IMR-90 (cell line): ENCODE measurements at regions not wholly inside any gene's neighbourhood (a gene's known extent, or its start where the extent isn't known, plus 50 kb on each side); places are given as distances from the start of the nearest gene placed in this dataset.

Experiments
- ATAC-seq: fragments of 200-7000 bp; cut with Tn5 transposase; 2 replicates; pipeline ENCODE4 v1.9.1; 2020; ENCODE audit warnings: low read depth, mild to moderate bottlenecking, moderate library complexity
- BruUV-seq: library from RNA; stranded (reverse); fragments of 400-500 nt; replicated peaks from 2 replicates; lab custom pipeline; 2021; lab: Mats Ljungman, UMichigan
- CTCF ChIA-PET: fragments of 300-600 bp; formaldehyde crosslinking; extraction: SDS; loops from one replicate; lab custom pipeline; 2021; ENCODE audit warnings: antibody characterized with exemption; lab: Yijun Ruan, JAX
- POLR2A ChIA-PET: fragments of 300-600 bp; sonication (Branson Sonifier 250); formaldehyde crosslinking; loops from one replicate; lab custom pipeline; 2022; ENCODE audit warnings: antibody characterized with exemption; ENCODE audit not compliant: unreplicated experiment; lab: Charles Lee
- DNase-seq: peaks from one replicate; pipeline ENCODE4 v3.0.0; 2013
- H2AFZ ChIP-seq: replicated peaks from 2 replicates; pipeline ENCODE3; 2013; ENCODE audit warnings: low read length, mild to moderate bottlenecking; ENCODE audit not compliant: poor library complexity
- H2AK5ac ChIP-seq: 2 replicates; pipeline ENCODE4 v1.6.1; 2013; ENCODE audit warnings: low read depth, low read length, inconsistent platforms
- H2AK9ac ChIP-seq: replicated peaks from 2 replicates; pipeline ENCODE3; 2013; ENCODE audit warnings: mild to moderate bottlenecking, low read depth, low read length, moderate library complexity; ENCODE audit not compliant: poor library complexity
- H2BK120ac ChIP-seq: 2 replicates; pipeline ENCODE4 v1.6.1; 2013; ENCODE audit warnings: low read depth, low read length, inconsistent platforms
- H2BK15ac ChIP-seq: 3 replicates; pipeline ENCODE4 v1.6.1; 2013; ENCODE audit warnings: low read depth, low read length, inconsistent platforms
- H2BK20ac ChIP-seq: 2 replicates; pipeline ENCODE4 v1.6.1; 2013; ENCODE audit warnings: low read depth, mild to moderate bottlenecking, inconsistent platforms, low read length, moderate library complexity
- H2BK5ac ChIP-seq: 2 replicates; pipeline ENCODE4 v1.6.1; 2013; ENCODE audit warnings: mild to moderate bottlenecking, low read depth, low read length, inconsistent platforms; ENCODE audit not compliant: poor library complexity, severe bottlenecking
- H3K14ac ChIP-seq: replicated peaks from 2 replicates; pipeline ENCODE4 v1.6.1; 2013; ENCODE audit warnings: low read depth, low read length, inconsistent platforms
- H3K18ac ChIP-seq: 2 replicates; pipeline ENCODE4 v1.6.1; 2013; ENCODE audit warnings: low read depth, low read length, control low read depth
- H3K23ac ChIP-seq: 2 replicates; pipeline ENCODE4 v1.6.1; 2013; ENCODE audit warnings: low read depth, low read length, inconsistent platforms
- H3K27ac ChIP-seq: 2 replicates; pipeline ENCODE4 v1.5.1; 2013; ENCODE audit warnings: mild to moderate bottlenecking, control low read depth, low read length; ENCODE audit not compliant: insufficient read depth
- H3K27me3 ChIP-seq: 2 replicates; pipeline ENCODE4 v1.6.1; 2013; ENCODE audit warnings: low read length; ENCODE audit not compliant: control insufficient read depth, insufficient read depth
- H3K36me3 ChIP-seq: 2 replicates; pipeline ENCODE4 v1.6.1; 2013; ENCODE audit warnings: low read length, mixed read lengths; ENCODE audit not compliant: control insufficient read depth, insufficient read depth
- H3K4ac ChIP-seq: 2 replicates; pipeline ENCODE4 v1.6.1; 2013; ENCODE audit warnings: low read depth, low read length, inconsistent platforms
- H3K4me1 ChIP-seq: 2 replicates; pipeline ENCODE4 v1.6.1; 2013; ENCODE audit warnings: low read length, mixed read lengths; ENCODE audit not compliant: control insufficient read depth, insufficient read depth
- H3K4me2 ChIP-seq: 2 replicates; pipeline ENCODE4 v1.6.1; 2013; ENCODE audit warnings: low read depth, mild to moderate bottlenecking, control low read depth, low read length, moderate library complexity
- H3K4me3 ChIP-seq: 2 replicates; pipeline ENCODE4 v1.5.1; 2013; ENCODE audit warnings: low read depth, mild to moderate bottlenecking, control low read depth, low read length, moderate library complexity; ENCODE audit not compliant: insufficient read depth
- H3K56ac ChIP-seq: 2 replicates; pipeline ENCODE4 v1.6.1; 2013; ENCODE audit warnings: low read length, inconsistent platforms; ENCODE audit not compliant: insufficient read depth; ENCODE audit errors: extremely low read depth
- H3K79me1 ChIP-seq, 2 experiments: 2 replicates each; pipeline ENCODE4 v1.6.1; 2013; ENCODE audit warnings: low read length in 2 of 2, inconsistent platforms in 1 of 2, low read depth in 1 of 2
- H3K9ac ChIP-seq: 2 replicates; pipeline ENCODE4 v1.6.1; 2013; ENCODE audit warnings: low read depth, low read length, control low read depth
- H3K9me1 ChIP-seq: 2 replicates; pipeline ENCODE4 v1.6.1; 2013; ENCODE audit warnings: low read length, inconsistent platforms; ENCODE audit not compliant: insufficient read depth
- H3K9me3 ChIP-seq: 2 replicates; pipeline ENCODE4 v1.6.1; 2013; ENCODE audit warnings: low read length; ENCODE audit not compliant: control insufficient read depth, insufficient read depth
- H4K20me1 ChIP-seq: 2 replicates; pipeline ENCODE4 v1.6.1; 2013; ENCODE audit warnings: low read length, inconsistent platforms; ENCODE audit not compliant: insufficient read depth
- H4K5ac ChIP-seq: 2 replicates; pipeline ENCODE4 v1.6.1; 2013; ENCODE audit warnings: mild to moderate bottlenecking, low read depth, low read length, control low read depth
- H4K8ac ChIP-seq, 2 experiments: 2 replicates each; pipeline ENCODE4 v1.6.1; 2013; ENCODE audit warnings: low read depth in 2 of 2, low read length in 2 of 2, control low read depth in 1 of 2, inconsistent platforms in 1 of 2
- H4K91ac ChIP-seq: 2 replicates; pipeline ENCODE4 v1.6.1; 2013; ENCODE audit warnings: low read depth, low read length, inconsistent platforms; ENCODE audit not compliant: insufficient read depth
- BHLHE40 ChIP-seq: fragments of 150-350 bp; IDR thresholded peaks from 2 replicates; pipeline ENCODE4 v1.6.1; 2016; ENCODE audit warnings: mild to moderate bottlenecking, low read depth, low read length
- CEBPB ChIP-seq: IDR thresholded peaks from 2 replicates; pipeline ENCODE4 v1.6.1; 2012; ENCODE audit warnings: low read depth, low read length, improper control_type of control experiment
- CHD1 ChIP-seq: IDR thresholded peaks from 2 replicates; pipeline ENCODE4 v1.6.1; 2012; ENCODE audit warnings: low read depth, low read length, improper control_type of control experiment
- FOS ChIP-seq: fragments of 150-350 bp; IDR thresholded peaks from 2 replicates; pipeline ENCODE4 v1.6.1; 2016; ENCODE audit warnings: low read depth, low read length
- MAFK ChIP-seq: IDR thresholded peaks from 2 replicates; pipeline ENCODE4 v1.6.1; 2012; ENCODE audit warnings: low read depth, low read length, improper control_type of control experiment
- MAZ ChIP-seq: IDR thresholded peaks from 2 replicates; pipeline ENCODE4 v1.6.1; 2012; ENCODE audit warnings: low read depth, mild to moderate bottlenecking, low read length, improper control_type of control experiment, moderate library complexity, borderline replicate concordance
- MXI1 ChIP-seq: IDR thresholded peaks from 2 replicates; pipeline ENCODE4 v1.6.1; 2012; ENCODE audit warnings: low read depth, mild to moderate bottlenecking, low read length, moderate library complexity, borderline replicate concordance
- NFE2L2 ChIP-seq: fragments of 150-350 bp; IDR thresholded peaks from 2 replicates; pipeline ENCODE4 v1.6.1; 2016; ENCODE audit warnings: low read depth, mild to moderate bottlenecking, low read length
- POLR2A ChIP-seq: IDR thresholded peaks from 2 replicates; pipeline ENCODE4 v1.6.1; 2012; ENCODE audit warnings: mild to moderate bottlenecking, low read depth, low read length
- RAD21 ChIP-seq: IDR thresholded peaks from 2 replicates; pipeline ENCODE4 v1.6.1; 2012; ENCODE audit warnings: low read length, improper control_type of control experiment
- RCOR1 ChIP-seq: IDR thresholded peaks from 2 replicates; pipeline ENCODE4 v1.6.1; 2012; ENCODE audit warnings: mild to moderate bottlenecking, low read length, improper control_type of control experiment; ENCODE audit not compliant: insufficient replicate concordance
- RFX5 ChIP-seq: IDR thresholded peaks from 2 replicates; pipeline ENCODE4 v1.8.0; 2012; ENCODE audit warnings: low read depth, mild to moderate bottlenecking, low read length, moderate library complexity
- SMC3 ChIP-seq: fragments of 150-350 bp; IDR thresholded peaks from 2 replicates; pipeline ENCODE4 v1.6.1; 2016; ENCODE audit warnings: low read depth, mild to moderate bottlenecking, antibody characterized with exemption, low read length, moderate library complexity
- WGBS, 2 experiments: methylation state at CpG; one replicate each; pipeline versions ENCODE4 v1.1.5 to v1.1.7; 2013; ENCODE audit warnings: missing lambda C conversion rate in 2 of 2; ENCODE audit not compliant: insufficient read length in 1 of 2; ENCODE audit errors: extremely low coverage in 2 of 2; 5-methylcytosine and 5-hydroxymethylcytosine counted together
- dilution Hi-C: fragments of 300-500 bp; cut with HindIII; formaldehyde crosslinking; loops from one replicate; pipeline ENCODE4 v1.14.3; 2018; ENCODE audit warnings: low sequenced_read_pairs; ENCODE audit not compliant: unreplicated experiment
- in situ Hi-C: fragments of 300-500 bp; cut with MboI; formaldehyde crosslinking; loops from 3 replicates; pipeline ENCODE4 v1.14.3; 2019; ENCODE audit warnings: low sequenced_read_pairs, inconsistent platforms, mixed read lengths
- intact Hi-C: fragments of 100-400 bp; cut with micrococcal nuclease; formaldehyde crosslinking; loops from 2 replicates; pipeline ENCODE4 v1.10.0; 2022
- TF ChIP-seq, protein P1 (sequence below): fragments of 150-350 bp; IDR thresholded peaks from 2 replicates; pipeline ENCODE4 v1.6.1; 2017; ENCODE audit warnings: mild to moderate bottlenecking, antibody characterized with exemption, low read length, low read depth
- TF ChIP-seq, protein P2 (sequence below): conservative IDR thresholded peaks from 2 replicates; pipeline ENCODE4 v1.5.1; 2012; ENCODE audit warnings: mild to moderate bottlenecking, low read depth, low read length, improper control_type of control experiment
- TF ChIP-seq, protein P3 (sequence below): fragments of 150-350 bp; IDR thresholded peaks from 2 replicates; pipeline ENCODE4 v1.6.1; 2016; ENCODE audit warnings: low read depth, mild to moderate bottlenecking, low read length, moderate library complexity, borderline replicate concordance

DNA sequence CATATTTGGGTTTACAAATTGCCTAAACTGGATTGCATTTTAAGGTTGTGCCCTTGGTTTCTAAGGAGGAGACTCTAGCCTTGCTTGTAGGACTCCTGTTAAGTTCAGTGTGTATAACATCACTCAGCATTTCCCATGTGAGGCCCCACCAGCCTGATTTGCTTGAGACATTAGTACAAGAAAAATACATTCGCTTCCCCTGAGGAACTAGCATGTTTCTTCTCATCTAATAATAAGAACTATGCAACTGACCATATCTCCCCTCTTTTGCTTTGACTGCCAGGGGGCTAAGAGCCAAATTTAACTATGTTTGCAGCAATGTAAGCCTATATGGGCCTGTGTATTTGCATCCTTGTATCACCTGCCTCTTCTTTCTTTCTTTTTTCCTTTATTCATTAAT lies 737.9 kb downstream of the INHBA start:
- no peak overlapping the region for H3K14ac ChIP-seq
- dilution Hi-C loops (no loop called here), in situ Hi-C loops (no loop called here), intact Hi-C loops (no loop called here)
- H3K56ac ChIP-seq, result no peak overlapping the region
- H4K8ac ChIP-seq, result no peak overlapping the region
- H2BK5ac ChIP-seq, result no peak overlapping the region
- no peak overlapping the region for H3K4ac ChIP-seq
- H2BK20ac ChIP-seq, result no peak overlapping the region
- no peak overlapping the region for H2AK9ac ChIP-seq
- BruUV-seq, result no TSS peak
- H4K20me1 ChIP-seq, result no peaks in the 10 kb centered on the region
- no peak overlapping the region for H3K23ac ChIP-seq
- ChIA-PET POLR2A (no interaction called here), CTCF (no interaction called here)
- WGBS, 2 experiments, result no CpG with 5 or more reads among the region's 1 CpG
- no peak overlapping the region for H3K4me3 ChIP-seq
- H4K5ac ChIP-seq, result no peak overlapping the region
- H3K9ac ChIP-seq, result no peak overlapping the region
- H2AFZ ChIP-seq, result no peak overlapping the region
- TF ChIP-seq POLR2A, result no peak
- TF ChIP-seq, protein P1, sequence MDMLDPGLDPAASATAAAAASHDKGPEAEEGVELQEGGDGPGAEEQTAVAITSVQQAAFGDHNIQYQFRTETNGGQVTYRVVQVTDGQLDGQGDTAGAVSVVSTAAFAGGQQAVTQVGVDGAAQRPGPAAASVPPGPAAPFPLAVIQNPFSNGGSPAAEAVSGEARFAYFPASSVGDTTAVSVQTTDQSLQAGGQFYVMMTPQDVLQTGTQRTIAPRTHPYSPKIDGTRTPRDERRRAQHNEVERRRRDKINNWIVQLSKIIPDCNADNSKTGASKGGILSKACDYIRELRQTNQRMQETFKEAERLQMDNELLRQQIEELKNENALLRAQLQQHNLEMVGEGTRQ, result no peak
- no peak for TF ChIP-seq CHD1
- no peak for TF ChIP-seq RCOR1
- no peak for TF ChIP-seq RFX5
- no peak for TF ChIP-seq MAFK
- TF ChIP-seq, protein P2, sequence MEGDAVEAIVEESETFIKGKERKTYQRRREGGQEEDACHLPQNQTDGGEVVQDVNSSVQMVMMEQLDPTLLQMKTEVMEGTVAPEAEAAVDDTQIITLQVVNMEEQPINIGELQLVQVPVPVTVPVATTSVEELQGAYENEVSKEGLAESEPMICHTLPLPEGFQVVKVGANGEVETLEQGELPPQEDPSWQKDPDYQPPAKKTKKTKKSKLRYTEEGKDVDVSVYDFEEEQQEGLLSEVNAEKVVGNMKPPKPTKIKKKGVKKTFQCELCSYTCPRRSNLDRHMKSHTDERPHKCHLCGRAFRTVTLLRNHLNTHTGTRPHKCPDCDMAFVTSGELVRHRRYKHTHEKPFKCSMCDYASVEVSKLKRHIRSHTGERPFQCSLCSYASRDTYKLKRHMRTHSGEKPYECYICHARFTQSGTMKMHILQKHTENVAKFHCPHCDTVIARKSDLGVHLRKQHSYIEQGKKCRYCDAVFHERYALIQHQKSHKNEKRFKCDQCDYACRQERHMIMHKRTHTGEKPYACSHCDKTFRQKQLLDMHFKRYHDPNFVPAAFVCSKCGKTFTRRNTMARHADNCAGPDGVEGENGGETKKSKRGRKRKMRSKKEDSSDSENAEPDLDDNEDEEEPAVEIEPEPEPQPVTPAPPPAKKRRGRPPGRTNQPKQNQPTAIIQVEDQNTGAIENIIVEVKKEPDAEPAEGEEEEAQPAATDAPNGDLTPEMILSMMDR, result no peak
- TF ChIP-seq MAZ, result no peak
- TF ChIP-seq BHLHE40, result no peak
- no peak for TF ChIP-seq MXI1
- TF ChIP-seq SMC3, result no peak
- no peak for TF ChIP-seq RAD21
- TF ChIP-seq, protein P3, sequence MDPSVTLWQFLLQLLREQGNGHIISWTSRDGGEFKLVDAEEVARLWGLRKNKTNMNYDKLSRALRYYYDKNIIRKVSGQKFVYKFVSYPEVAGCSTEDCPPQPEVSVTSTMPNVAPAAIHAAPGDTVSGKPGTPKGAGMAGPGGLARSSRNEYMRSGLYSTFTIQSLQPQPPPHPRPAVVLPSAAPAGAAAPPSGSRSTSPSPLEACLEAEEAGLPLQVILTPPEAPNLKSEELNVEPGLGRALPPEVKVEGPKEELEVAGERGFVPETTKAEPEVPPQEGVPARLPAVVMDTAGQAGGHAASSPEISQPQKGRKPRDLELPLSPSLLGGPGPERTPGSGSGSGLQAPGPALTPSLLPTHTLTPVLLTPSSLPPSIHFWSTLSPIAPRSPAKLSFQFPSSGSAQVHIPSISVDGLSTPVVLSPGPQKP, result no peak
- no peak for TF ChIP-seq FOS
- no peak for TF ChIP-seq NFE2L2
- TF ChIP-seq CEBPB, result no peak
- no peak overlapping the region for H2BK120ac ChIP-seq
- H3K27ac ChIP-seq, result no peak overlapping the region
- no peak for DNase-seq
- no peak for ATAC-seq
- H3K36me3 ChIP-seq, result no peaks in the 10 kb centered on the region
- H3K4me2 ChIP-seq, result no peak overlapping the region
- no peak overlapping the region for H2AK5ac ChIP-seq
- H3K27me3 ChIP-seq, result no peaks in the 10 kb centered on the region
- no peaks in the 10 kb centered on the region for H3K79me1 ChIP-seq
- H2BK15ac ChIP-seq, result no peak overlapping the region
- H3K18ac ChIP-seq, result no peak overlapping the region
- no peaks in the 10 kb centered on the region for H3K9me1 ChIP-seq
- H3K9me3 ChIP-seq, result no peaks in the 10 kb centered on the region
- no peak overlapping the region for H4K91ac ChIP-seq
- H3K4me1 ChIP-seq, result no peaks in the 10 kb centered on the region
